GM10248 (cell line): ENCODE measurements at regions not wholly inside any gene's neighbourhood (a gene's known extent, or its start where the extent isn't known, plus 50 kb on each side); places are given as distances from the start of the nearest gene placed in this dataset.
A peak's percentile ranks its signal among the peaks of the same experiment; 100 is the strongest.

Source experiments
- CTCF ChIA-PET: fragments of 300-600 bp; sonication (Branson Sonifier 250); formaldehyde crosslinking; extraction: SDS; loops from one replicate; lab custom pipeline; 2021; ENCODE audit warnings: antibody characterized with exemption; lab: Yijun Ruan, JAX
- POLR2A ChIA-PET: fragments of 350-650 bp; sonication (Branson Sonifier 250); formaldehyde crosslinking; extraction: SDS; loops from one replicate; lab custom pipeline; 2020; ENCODE audit warnings: antibody characterized with exemption; lab: Yijun Ruan, JAX
- DNase-seq: peaks from one replicate; pipeline ENCODE4 v3.0.0; 2012; ENCODE audit errors: extremely low spot score
- CTCF ChIP-seq: IDR thresholded peaks from 2 replicates; pipeline ENCODE4 v1.5.1; 2012; ENCODE audit warnings: mild to moderate bottlenecking, low read depth; ENCODE audit errors: extremely low read depth, missing control alignments, control extremely low read depth

GRCh38 chr10:7075110-7075509 is 335.7 kb downstream of the SFMBT2 start:
- TF ChIP-seq CTCF = no peak
- ChIA-PET CTCF (no interaction called here), POLR2A (no interaction called here)
- no peak for DNase-seq

- TF ChIP-seq CTCF = no peak
- POLR2A ChIA-PET = no interaction called here
- CTCF ChIA-PET = no interaction called here
- DNase-seq = no peak
Observed at GRCh38 chr10:7071421-7071820, 339.4 kb downstream of the SFMBT2 start.

- DNase-seq = peak; percentile 27
- ChIA-PET CTCF (no interaction called here), POLR2A (no interaction called here)
- no peak for TF ChIP-seq CTCF
Observed at GRCh38 chr10:7070950-7071349, 339.9 kb downstream of the SFMBT2 start.

GRCh38 chr10:7069706-7070105 is 341.1 kb downstream of the SFMBT2 start:
- POLR2A ChIA-PET = no interaction called here
- no peak for TF ChIP-seq CTCF
- no peak for DNase-seq
- CTCF ChIA-PET = interaction anchor here (1.4 kb wide), 1 partner anchor 30 kb away, joined by 3 read pairs; no protein-coding TSS in a partner anchor

- no peak for DNase-seq
- CTCF ChIA-PET = interaction anchor here (1.1 kb wide), 1 partner anchor 122 kb away, joined by 3 read pairs; no protein-coding TSS in a partner anchor
- no peak for TF ChIP-seq CTCF
- POLR2A ChIA-PET = no interaction called here
Observed at GRCh38 chr10:7056216-7056615, 354.6 kb downstream of the SFMBT2 start.

- no peak for DNase-seq
- CTCF ChIA-PET = interaction anchor here (1.0 to 1.2 kb wide), 5 partner anchors 9 to 121 kb away, joined by 3 to 4 read pairs (median 3); no protein-coding TSS in a partner anchor
- POLR2A ChIA-PET = no interaction called here
- TF ChIP-seq CTCF = no peak
Observed at GRCh38 chr10:7054915-7055314, 355.9 kb downstream of the SFMBT2 start.
